HG03442 (cell line): ENCODE measurements at regions not wholly inside any gene's neighbourhood (a gene's known extent, or its start where the extent isn't known, plus 50 kb on each side); places are given as distances from the start of the nearest gene placed in this dataset.
"Not testable (repeated sequence)": the region's sequence is repeated elsewhere in the genome, so short reads cannot be mapped to it uniquely, and the experiment has no call there.

Source experiments
- ATAC-seq: cut with Tn5 transposase; IDR thresholded peaks from one replicate; pipeline ENCODE4 v1.9.1; 2021; ENCODE audit warnings: mild to moderate bottlenecking, moderate library complexity; ENCODE audit not compliant: unreplicated experiment

DNA sequence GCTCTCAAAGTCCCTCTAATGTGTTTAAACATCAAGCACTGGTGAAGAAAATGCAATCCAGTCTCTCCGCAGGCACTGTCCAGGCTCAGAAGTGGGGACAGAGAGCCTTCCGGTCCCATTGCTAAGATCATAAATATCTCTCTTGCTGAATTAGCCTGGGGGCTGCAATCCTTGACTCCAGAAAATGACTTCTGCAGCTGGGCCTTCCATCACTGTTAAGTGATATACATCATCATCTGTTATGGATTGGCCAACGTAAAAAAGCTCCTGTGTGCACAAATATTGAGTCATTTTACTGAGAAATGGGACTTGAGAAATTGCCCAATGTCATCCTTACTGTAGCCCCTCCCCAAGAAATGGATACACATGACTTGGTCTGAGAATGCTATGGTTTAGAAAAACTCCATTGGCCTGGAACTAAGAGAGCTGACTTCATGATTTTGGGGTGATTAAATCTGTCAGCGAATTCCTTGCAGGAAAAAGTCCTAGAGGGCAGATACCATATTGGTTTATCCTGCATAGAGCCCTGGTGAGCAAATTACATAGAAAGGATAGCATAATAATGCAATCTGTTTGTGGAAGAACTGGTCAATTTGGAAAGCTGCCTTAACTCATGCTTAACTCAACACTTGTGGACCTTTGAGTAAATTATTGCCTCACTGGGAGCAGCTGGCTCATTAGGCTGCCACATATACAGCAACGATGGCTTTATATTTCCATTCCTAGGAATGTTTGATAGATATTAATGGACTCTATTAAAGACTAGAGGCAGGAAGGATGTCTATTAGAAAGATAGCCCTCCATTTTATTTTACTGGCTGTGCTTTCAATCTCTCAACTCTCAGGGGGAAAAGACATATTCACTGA, 346.1 kb downstream of the GBA3 start:
- no peak for ATAC-seq

DNA sequence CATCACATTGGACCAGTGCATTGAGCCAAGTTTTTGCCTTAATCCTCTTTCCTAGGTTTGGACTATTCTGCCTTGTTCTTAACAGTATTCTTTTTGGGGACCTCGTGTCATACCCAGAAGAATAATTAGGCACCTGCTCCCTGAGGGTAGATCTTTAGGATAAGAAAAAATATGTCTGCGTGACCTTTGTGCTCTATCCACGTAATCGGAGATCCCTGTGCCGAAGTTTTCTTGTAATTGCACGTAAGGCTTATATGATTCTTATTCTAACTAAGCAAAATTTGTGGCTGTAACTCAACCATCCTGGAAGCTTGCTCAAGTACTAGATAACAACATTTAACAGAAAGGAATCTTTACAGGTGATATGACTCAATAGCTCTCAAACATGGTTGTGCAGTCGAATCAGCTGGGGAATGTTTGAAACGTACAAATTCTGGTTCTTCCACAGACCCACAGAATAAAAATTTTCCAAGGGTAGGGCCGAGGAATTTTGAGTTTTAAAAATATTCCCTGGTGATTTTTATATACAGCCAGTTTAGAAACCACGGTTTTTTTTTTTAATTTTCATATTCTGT, 344.3 kb downstream of the GBA3 start:
- no peak for ATAC-seq

DNA sequence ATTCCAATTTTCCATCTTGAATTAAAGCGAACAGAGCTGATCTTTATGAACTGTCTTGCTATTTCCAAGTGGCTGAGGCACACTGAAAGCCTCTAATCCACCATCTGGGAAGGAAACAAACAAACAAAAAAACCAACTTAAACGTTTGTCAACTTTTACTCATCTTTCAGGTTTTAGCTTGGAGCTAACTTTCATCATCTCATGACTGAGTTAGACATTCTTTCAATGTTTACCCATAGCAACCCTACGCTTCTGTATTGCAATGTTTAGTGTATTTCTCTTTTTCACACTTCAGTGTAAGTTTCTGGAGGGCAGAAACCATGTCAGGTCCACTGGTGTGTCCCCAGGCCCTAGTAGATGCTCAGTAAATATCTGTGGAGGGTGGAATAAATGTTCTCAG, 343.8 kb downstream of the GBA3 start:
- no peak for ATAC-seq

DNA sequence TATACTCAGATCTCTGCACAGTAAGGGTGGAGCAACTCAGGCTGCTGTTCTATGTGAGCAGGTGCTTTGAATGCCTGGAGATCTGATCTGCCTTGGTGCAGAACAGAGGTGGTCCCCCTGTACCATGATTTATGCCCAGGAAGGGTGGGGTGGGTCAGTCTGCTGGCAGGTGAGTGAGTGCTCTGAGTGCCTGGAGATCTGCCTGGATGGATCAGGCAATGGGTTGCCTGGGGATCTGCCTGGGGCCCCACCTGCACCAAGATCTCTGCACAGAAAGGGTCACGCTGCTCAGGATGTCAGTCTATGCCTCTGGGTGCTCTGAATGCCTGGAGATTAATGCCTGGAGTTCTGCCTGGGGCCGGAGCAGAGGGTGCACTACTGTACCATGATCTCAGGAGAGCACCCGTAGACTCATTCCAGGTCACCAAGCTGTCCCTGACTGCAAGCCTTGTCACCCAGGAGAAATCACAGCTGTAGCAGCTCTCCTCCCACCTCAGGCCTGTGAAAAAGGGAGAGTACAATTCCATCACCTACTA, 342.9 kb downstream of the GBA3 start:
- no peak for ATAC-seq

DNA sequence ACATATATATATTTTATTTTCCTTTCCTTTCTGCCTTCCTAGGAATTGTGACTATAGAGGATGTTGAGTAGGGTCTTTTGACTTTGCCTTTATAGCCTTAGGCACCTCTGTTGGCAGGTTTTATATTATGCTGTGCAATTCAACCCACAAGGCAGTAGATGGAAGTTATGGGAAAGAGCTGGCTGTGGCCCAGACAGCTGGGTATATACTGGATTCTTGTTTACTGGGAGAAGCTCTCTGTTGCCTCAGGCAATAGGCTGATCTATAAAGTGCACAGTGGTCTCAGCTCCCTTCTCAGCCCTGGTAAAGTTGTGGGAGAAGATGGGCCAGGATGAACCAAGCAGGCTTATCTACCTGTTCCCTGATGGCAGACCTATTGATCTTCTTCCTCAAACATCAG, 342.0 kb downstream of the GBA3 start:
- ATAC-seq: no peak

DNA sequence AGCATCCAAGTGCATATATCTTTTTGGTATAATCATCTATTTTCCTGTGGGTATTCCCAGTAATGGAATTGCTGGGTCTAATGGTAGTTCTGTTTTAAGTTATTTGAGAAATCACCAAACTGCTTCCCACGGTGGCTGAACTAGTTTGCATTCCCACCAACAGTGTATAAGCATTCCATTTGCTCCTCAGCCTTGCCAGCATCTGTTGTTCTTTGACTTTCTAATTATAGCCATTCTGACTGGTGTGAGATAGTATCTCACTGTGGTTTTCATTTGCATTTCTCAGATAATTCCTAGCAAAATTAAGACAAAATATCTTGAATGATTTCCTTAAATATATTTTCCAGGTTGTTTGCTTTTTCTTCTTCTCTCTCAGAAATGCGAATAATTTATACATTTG, 341.1 kb downstream of the GBA3 start:
- ATAC-seq: no peak

DNA sequence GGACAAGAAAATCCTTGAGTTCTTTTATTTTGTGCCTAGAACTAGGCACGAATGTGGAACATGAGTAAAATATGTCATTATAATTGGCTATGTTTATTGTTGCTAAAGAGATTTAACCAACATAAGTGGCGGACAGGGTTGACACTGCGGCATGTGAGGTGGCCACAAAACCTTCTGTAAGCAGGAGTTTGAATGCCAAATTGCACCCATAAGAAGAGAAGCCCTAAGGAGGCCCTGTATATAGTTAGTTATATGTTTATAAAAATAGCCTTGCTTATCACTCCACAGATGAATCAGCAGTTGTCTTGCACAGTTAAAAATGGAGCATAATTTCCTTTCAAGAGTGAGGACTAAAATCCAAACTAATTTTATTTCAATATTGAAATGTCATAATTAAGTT, 336.1 kb downstream of the GBA3 start:
- ATAC-seq: no peak

DNA sequence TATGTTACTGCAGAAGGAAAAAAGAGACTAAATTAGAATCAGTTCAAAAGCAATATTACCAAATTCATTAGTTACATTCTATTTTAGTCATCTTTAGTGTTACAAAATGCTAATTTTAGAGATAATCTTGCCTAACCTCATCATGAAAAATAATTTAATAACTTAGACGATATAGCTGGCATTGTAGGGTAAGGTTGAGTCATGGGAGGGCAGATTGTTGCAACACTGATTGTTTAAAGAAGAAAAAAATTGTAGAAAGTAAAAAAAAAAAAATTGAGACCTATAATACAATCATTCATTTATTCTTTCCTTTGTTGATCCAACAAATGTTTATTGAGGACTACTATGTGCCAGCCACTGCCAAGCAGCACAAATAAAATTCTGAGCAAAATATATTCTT, 330.9 kb downstream of the GBA3 start:
- ATAC-seq: no peak

DNA sequence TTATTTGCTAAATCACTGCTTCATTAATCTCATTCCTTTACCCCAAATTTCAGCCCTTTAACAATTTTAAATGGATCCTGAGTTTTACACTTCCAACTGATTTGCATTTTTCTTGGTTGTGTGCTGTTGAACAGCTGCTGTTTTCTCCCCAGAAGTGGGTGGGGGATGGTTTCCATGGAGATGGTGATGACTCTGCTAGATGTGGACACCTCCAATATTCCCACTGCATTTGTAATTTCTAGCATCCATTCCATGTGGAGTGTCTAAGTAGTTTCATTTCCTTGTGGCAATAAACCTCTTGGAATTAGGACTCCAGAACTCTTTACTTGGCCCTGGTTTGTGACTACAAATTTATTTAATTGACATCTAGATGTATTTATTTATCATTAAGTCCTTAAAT, 330.4 kb downstream of the GBA3 start:
- no peak for ATAC-seq

DNA sequence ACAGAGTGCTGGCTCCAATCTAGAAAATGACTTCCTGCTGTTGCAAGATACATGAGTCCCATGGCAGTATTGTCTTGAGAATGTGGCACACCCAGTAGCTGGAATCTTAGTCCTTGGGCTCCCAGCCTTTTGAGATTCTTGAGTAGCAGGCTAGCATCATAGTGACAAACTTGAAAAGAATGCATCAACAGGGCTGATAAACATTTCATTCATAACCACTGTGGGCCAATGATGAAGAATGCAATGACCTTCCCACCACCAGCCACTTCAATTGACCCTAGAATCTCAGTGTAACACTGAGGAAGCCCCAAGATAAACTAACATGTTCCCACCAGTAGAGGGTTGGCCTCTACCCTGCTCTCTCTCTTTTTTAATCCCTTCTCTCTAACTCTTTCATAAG, 329.3 kb downstream of the GBA3 start:
- no peak for ATAC-seq

DNA sequence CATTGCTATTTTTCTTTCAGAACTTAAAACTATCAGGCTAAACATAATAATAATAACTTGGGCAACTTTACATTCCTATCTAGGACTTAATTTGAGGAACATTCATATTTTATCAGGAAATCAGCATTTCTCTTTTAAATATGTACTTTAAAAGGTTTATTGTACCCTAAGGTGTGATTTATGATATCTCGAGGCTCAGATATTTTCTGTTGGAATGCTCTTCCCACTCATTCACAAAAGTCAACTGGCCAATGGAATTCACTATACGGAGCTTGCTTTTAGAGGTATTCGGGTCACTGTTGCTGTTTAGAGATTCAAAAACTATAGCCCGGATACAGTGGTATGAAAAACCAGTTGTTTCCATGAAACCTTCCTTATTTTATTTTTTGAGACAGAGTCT, 328.3 kb downstream of the GBA3 start:
- ATAC-seq: no peak

DNA sequence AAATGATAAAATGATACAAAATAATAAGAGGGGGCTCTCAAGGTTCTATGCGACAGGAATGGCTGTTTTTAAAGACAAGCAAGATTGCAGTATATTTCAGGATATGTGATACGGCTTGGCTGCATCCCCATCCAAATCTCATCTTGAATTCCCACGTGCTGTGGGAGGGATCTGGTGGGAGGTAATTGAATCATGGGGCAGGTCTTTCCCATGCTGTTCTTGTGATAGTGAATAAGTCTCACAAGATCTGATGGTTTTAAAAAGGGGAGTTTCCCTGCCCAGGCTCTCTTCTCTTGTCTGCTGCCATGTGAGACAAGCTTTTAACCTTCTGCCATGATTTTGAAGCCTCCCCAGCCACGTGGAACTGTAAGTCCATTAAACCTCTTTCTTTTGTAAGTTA, 327.7 kb downstream of the GBA3 start:
- not testable (repeated sequence) for ATAC-seq

DNA sequence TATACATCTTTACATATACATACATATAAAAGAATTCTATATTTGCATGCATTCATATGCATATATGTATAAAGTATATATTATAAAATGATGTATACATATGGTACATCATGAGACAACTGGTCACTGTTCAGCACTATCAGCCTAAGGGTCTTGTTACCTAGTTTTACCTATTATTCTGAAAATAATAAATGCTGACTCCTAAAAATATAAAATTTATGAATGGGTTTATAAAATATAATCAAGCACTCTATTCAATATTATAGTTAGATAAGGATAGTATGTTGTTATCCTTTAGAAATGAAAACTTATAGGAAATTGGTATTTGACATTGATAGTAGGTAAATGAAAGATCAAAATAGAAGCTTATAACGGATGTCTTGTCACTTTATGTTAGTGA, 324.2 kb downstream of the GBA3 start:
- no peak for ATAC-seq

DNA sequence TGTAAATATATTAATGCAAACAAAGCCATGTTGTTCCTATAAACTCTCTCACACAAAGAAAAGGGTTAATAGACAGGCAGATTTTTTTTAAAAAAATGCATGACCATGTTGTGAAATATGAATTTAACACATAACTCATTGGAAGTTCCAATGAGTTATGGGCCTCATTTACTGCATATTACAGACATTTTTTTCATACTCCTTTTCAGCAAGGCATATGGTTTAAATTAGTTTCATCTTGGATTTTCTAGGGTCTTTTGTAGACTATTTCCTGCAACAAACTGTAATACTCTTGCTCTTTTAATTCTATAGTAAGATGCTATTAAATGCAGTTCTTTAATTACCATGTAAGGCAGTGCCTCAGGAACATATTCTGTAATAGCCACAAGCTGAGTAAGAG, 323.1 kb downstream of the GBA3 start:
- ATAC-seq: no peak

DNA sequence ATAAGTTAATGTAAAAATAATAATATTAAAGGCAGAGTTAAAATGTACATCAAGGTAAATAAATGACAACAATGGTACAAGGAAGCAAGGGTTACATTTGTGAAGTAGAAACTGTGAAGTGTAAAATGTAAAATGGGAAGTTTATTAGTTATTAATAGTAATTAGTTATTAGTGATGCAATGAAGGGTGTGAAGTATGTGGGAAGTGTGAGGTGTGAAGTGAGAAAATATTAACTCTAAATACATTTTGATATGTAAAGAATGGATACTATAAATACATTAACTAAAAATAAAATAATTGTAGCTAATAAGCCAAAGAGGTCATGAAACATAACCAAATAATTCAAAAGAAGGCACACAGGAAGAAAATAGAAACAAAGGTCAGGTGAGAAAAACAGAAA, 316.4 kb downstream of the GBA3 start:
- no peak for ATAC-seq

DNA sequence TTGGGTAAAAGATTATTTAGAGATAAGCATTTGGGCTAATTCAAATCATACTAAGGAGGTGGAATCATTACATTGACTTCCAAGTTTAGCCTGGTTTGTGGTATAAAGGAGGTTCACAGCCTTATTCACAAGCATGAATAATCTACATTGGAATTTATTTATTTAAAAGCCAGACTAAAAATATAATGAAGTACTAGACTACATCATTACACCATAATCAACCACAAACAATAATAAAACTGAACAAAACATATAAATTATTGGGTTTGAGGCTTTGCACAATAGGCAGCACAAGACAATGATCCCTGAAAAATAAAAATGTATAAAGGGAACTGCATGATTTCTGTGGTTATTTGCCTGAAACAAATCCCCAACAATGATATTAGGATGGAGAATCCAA, 314.0 kb downstream of the GBA3 start:
- no peak for ATAC-seq

DNA sequence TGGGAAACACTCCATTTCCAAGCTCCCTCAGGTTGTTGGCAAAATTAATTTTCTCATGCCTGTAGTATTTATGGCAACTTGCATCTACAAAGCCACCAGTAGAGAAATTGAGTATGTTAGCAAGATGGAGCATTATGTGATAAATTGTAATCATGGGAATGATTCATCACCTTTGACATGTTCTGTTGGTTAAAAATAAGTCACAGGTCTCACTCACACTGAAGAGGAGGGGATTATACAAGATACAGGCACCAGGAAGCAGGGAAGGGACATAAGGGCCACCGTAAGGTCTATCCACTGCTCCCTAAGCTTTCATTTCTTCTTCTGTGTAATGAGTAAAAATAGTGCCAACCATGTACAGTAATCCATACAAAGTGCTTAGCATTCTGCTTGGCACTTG, 313.0 kb downstream of the GBA3 start:
- no peak for ATAC-seq

DNA sequence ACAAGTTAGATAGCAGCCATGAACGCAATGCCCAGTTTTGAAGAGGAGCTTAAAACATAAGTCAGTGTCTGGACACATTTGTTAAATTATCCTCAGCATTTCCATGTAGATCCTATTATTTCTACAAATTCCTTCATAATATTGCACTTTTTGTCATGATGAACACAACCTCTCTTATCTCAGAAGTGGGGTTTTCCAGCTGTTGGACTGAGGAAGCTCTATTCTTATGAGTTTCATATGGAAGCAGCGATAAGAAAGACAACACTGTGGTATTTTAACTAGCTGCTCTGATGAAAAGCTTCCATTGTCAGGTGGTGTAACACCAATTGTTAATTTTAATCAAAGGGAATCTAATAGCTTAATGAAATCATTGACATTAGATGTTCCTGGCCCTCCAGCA, 308.7 kb downstream of the GBA3 start:
- ATAC-seq: no peak

DNA sequence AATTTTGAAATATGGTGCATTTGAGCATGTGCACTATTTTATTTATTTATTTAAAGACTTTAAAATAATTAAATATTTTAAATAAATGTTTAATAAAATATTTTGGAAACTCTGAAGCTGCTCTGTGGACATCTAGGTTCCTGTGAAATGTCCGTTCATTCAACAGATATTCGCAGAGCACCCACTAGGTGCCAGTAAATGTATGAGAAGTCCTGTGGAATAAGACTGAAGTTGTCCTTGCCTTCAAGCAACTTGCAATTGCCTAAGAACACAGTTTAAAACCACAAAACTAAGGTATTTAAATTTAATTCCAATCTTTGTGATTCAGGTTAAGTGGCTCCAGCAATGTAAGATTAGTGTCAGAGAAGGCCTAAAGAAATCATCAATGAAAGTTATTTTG, 306.7 kb downstream of the GBA3 start:
- ATAC-seq: no peak

DNA sequence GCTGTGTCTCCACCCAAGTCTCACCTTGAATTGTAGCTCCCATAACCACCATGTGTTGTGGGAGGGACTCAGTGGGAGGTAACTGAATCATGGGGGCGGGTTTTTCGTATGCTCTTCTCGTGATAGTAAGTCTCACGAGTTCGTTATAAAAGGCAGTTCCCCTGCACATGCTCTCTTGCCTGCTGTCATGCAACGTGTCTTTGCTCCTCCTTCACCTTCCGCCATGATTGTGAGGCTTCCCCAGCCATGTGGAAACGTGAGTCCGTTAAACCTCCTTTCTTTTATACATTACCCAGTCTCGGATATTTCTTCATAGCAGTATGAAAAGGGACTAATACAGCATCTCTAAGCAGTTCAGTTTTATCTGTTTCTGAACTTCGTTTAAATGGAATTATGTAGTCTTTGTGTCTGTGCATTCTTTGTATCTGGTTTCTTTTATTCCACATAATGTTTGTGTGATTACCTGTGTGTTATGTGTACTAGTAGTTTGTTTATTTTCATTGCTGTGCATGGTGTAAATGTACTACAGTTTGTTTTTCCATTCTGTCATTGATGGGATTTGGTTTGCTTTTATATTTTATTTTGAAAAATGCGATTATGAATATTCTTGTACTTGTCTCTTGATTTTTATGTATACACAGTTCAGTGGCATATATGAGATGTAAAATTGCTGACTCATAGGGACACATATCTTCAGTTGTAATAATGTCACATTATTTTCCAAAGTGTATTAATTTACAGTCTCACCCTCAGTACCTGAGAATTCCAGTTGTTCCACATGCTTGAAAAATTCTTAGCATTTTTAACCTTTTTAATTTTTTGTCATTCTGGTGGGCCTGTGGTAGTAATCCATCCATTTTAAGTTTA, 304.9 kb downstream of the GBA3 start:
- ATAC-seq: no peak

DNA sequence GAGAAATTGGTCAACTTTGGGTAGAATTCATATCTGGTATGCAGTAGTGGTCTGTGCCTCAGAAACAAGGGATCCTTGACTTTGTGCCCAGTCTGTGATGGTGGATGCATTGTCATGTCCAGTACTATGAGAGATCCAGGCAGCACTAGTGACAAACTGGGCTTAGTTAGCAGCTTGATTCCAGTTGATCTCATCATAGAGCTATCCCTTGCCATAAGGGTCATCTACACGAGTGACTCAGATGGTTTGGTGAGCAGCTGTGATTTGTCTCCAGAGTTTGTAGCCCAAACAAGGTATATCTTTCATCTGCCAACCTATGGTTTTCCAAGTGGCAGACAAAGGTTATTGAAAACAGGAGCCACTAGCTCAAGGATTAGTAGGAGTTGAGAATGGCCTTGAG, 298.8 kb downstream of the GBA3 start:
- ATAC-seq: no peak

DNA sequence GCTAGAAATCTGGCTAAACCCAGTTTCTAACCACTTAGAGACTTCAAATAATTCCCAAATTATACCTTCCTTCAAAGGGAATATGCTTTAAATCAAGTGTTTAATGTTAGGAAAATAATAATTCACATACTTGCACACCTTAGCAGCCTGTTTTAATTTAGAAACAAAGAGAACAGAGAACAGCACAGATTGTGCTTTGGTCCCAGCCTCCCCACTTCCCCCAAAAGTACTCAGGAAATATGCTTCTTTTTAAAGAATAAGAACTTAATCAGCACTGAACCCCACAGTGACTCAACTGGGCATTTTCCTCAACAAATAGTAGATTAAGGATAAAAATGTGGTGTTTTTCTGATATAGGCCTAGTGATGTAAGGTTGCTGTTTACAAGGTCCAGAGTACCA, 295.8 kb downstream of the GBA3 start:
- no peak for ATAC-seq
